GM12878 (cell line): ENCODE measurements at regions not wholly inside any gene's neighbourhood (a gene's known extent, or its start where the extent isn't known, plus 50 kb on each side); places are given as distances from the start of the nearest gene placed in this dataset.

Experiments used
- ATAC-seq: fragments of 200-7000 bp; cut with Tn5 transposase; 3 replicates; pipeline ENCODE4 v1.9.1; 2020; ENCODE audit warnings: mild to moderate bottlenecking, moderate library complexity
- BruUV-seq: library from RNA; stranded (reverse); fragments of 400-500 nt; replicated peaks from 2 replicates; lab custom pipeline; 2021; lab: Mats Ljungman, UMichigan
- CTCF ChIA-PET: fragments of 300-600 bp; sonication (Branson Sonifier 250); formaldehyde crosslinking; extraction: SDS; loops from one replicate; lab custom pipeline; 2021; ENCODE audit warnings: inconsistent platforms; lab: Yijun Ruan, JAX
- POLR2A ChIA-PET: fragments of 350-600 bp; formaldehyde crosslinking; extraction: SDS; loops from one replicate; lab custom pipeline; 2021; ENCODE audit warnings: inconsistent platforms; lab: Charles Lee
- RAD21 ChIA-PET: fragments of 300-600 bp; sonication (Branson Sonifier 250); formaldehyde crosslinking; loops from one replicate; lab custom pipeline; 2023; ENCODE audit warnings: antibody characterized with exemption; ENCODE audit not compliant: unreplicated experiment; lab: Charles Lee
- SMC1A ChIA-PET: fragments of 300-600 bp; sonication (Branson Sonifier 250); formaldehyde crosslinking; loops from one replicate; lab custom pipeline; 2023; ENCODE audit not compliant: unreplicated experiment, uncharacterized antibody; lab: Charles Lee
- DNase-seq: peaks from one replicate; pipeline ENCODE4 v3.0.0-alpha.2; 2011; ENCODE audit warnings: low read depth, low spot score
- FAIRE-seq: peaks from 3 replicates; lab custom pipeline; 2011; peaks lifted over from hg19 to GRCh38; lab: Jason Lieb, UNC
- H2AFZ ChIP-seq: 2 replicates; pipeline ENCODE4 v1.6.0; 2011; ENCODE audit warnings: low read depth, low read length, control low read depth; ENCODE audit not compliant: control insufficient read depth
- H3K27ac ChIP-seq: 2 replicates; pipeline ENCODE4 v1.5.1; 2011; ENCODE audit warnings: control low read depth; ENCODE audit not compliant: control insufficient read depth, insufficient read depth
- H3K27me3 ChIP-seq, 2 experiments: replicated peaks in 1 of 2; 2 replicates each; pipeline versions ENCODE4 v1.6.0 to v1.6.1; 2011; ENCODE audit warnings: low read length in 1 of 2; ENCODE audit not compliant: control insufficient read depth in 2 of 2, insufficient read depth in 2 of 2
- H3K36me3 ChIP-seq, 2 experiments: 2 replicates each; pipeline ENCODE4 v1.5.1; 2011; ENCODE audit warnings: low read length in 1 of 2; ENCODE audit not compliant: control insufficient read depth in 2 of 2, insufficient read depth in 2 of 2
- H3K4me1 ChIP-seq: 2 replicates; pipeline ENCODE4 v1.6.1; 2011; ENCODE audit warnings: mild to moderate bottlenecking, low read length, moderate library complexity, mixed read lengths; ENCODE audit not compliant: control insufficient read depth, insufficient read depth
- H3K4me2 ChIP-seq: 2 replicates; pipeline ENCODE4 v1.6.0; 2011; ENCODE audit warnings: control low read depth; ENCODE audit not compliant: control insufficient read depth, insufficient read depth
- H3K4me3 ChIP-seq: fragments of 200-600 bp; sonication (generic); 2 replicates; pipeline ENCODE4 v1.5.1; 2016
- H3K79me2 ChIP-seq: 2 replicates; pipeline ENCODE4 v1.6.0; 2011; ENCODE audit warnings: low read length; ENCODE audit not compliant: control insufficient read depth, insufficient read depth
- H3K9ac ChIP-seq: 2 replicates; pipeline ENCODE4 v1.8.0; 2011; ENCODE audit warnings: low read length, control low read depth, mixed read lengths; ENCODE audit not compliant: control insufficient read depth, insufficient read depth
- H3K9me3 ChIP-seq: replicated peaks from 3 replicates; pipeline ENCODE4 v1.5.1; 2011; ENCODE audit warnings: mild to moderate bottlenecking, low read length; ENCODE audit not compliant: control insufficient read depth, insufficient read depth
- H4K20me1 ChIP-seq: 2 replicates; pipeline ENCODE4 v1.6.0; 2011; ENCODE audit not compliant: control insufficient read depth, insufficient read depth
- BMI1 ChIP-seq: fragments of 450-650 bp; IDR thresholded peaks from 2 replicates; pipeline ENCODE4 v1.6.1; 2016; ENCODE audit warnings: mild to moderate bottlenecking, moderate library complexity, borderline replicate concordance
- EZH2 ChIP-seq: IDR thresholded peaks from 2 replicates; pipeline ENCODE4 v1.6.1; 2012; ENCODE audit warnings: low read depth, mild to moderate bottlenecking, control low read depth, inconsistent platforms, low read length, borderline replicate concordance; ENCODE audit not compliant: control insufficient read depth
- JUNB ChIP-seq: IDR thresholded peaks from 2 replicates; pipeline ENCODE4 v1.6.1; 2016; ENCODE audit warnings: antibody characterized with exemption, mild to moderate bottlenecking
- RAD51 ChIP-seq: fragments of 450-650 bp; IDR thresholded peaks from 2 replicates; pipeline ENCODE4 v1.6.1; 2016; ENCODE audit warnings: moderate library complexity, mild to moderate bottlenecking, inconsistent platforms
- SMAD5 ChIP-seq: IDR thresholded peaks from 2 replicates; pipeline ENCODE4 v1.6.1; 2016; ENCODE audit warnings: antibody characterized with exemption, low read depth
- STAT1 ChIP-seq: fragments of 450-650 bp; conservative IDR thresholded peaks from 2 replicates; pipeline ENCODE4 v1.6.1; 2014; ENCODE audit warnings: antibody characterized with exemption, mild to moderate bottlenecking
- ZNF24 ChIP-seq: fragments of 450-650 bp; IDR thresholded peaks from 2 replicates; pipeline ENCODE4 v1.6.1; 2017; ENCODE audit warnings: antibody characterized with exemption, mild to moderate bottlenecking
- WGBS: methylation state at CpG from one replicate; pipeline ENCODE4 v1.1.6; 2016; ENCODE audit warnings: low lambda C conversion rate; ENCODE audit not compliant: insufficient replicate concordance, insufficient coverage; ENCODE audit errors: missing lambda C conversion rate; 5-methylcytosine and 5-hydroxymethylcytosine counted together
- in situ Hi-C: fragments of 300-500 bp; cut with MboI; formaldehyde crosslinking; loops from 9 replicates; pipeline ENCODE4 v1.14.3; 2018; ENCODE audit warnings: mixed read lengths
- intact Hi-C: fragments of 100-400 bp; cut with micrococcal nuclease; formaldehyde crosslinking; loops from one replicate; pipeline ENCODE4 v1.14.2; 2022; ENCODE audit not compliant: unreplicated experiment
- TF ChIP-seq, protein P1 (sequence below): IDR thresholded peaks from 2 replicates; pipeline ENCODE4 v1.6.1; 2012; ENCODE audit warnings: low read depth, low read length, improper control_type of control experiment
- TF ChIP-seq, protein P2 (sequence below): fragments of 450-650 bp; IDR thresholded peaks from 2 replicates; pipeline ENCODE4 v1.6.1; 2017; ENCODE audit warnings: mild to moderate bottlenecking, low read depth, inconsistent platforms; ENCODE audit not compliant: poor library complexity, severe bottlenecking

DNA sequence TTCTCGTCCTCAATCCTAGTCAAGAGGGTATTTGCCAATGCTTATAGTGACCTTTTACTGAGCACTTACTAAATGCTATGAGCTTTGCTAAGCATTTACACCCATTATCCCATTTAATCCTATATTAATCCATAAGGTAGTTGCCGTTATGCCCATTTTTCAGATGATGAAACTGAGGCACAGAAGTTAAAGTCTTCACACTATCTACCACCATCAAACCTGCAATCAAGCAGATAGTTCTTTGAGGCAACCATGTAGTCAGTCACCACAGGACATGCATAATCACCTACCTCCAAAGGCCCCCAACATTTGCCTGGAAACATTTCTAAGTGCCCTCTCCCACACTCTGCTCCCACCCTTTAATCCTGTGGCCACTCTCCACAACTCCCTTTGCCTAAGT lies 149.6 kb downstream of the LY86 start:
- Histone ChIP-seq H3K9ac (no peak overlapping the region), H3K27ac (no peak overlapping the region), H3K36me3 (no peaks in the 10 kb centered on the region)
- RAD21 ChIA-PET: no interaction called here
- ATAC-seq: no peak
- TF ChIP-seq, protein P1, sequence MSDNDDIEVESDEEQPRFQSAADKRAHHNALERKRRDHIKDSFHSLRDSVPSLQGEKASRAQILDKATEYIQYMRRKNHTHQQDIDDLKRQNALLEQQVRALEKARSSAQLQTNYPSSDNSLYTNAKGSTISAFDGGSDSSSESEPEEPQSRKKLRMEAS: no peak
- no peak for TF ChIP-seq STAT1
- no peak for TF ChIP-seq ZNF24
- no peak for TF ChIP-seq JUNB
- TF ChIP-seq, all 136 proteins: peak for 0
- H3K27me3 ChIP-seq: peaks cover 2 to 10% of the 10 kb centered on the region in 2 experiments; a peak in 2 of 4 replicates
- no TSS peak for BruUV-seq
- no peak overlapping the region for H3K4me3 ChIP-seq
- WGBS: 20% methylated on average over 2 of the region's 2 CpGs
- no peaks in the 10 kb centered on the region for H3K4me1 ChIP-seq
- DNase-seq: no peak
- H3K79me2 ChIP-seq: no peaks in the 10 kb centered on the region
- in situ Hi-C loops: no loop called here
- ChIA-PET SMC1A (interaction anchor here (1.9 kb wide), 1 partner anchor 18 kb away, joined by 5 read pairs; no protein-coding TSS in a partner anchor), POLR2A (no interaction called here), CTCF (no interaction called here)
- H3K9me3 ChIP-seq: no peaks in the 10 kb centered on the region
- no peak overlapping the region for H3K4me2 ChIP-seq
- H2AFZ ChIP-seq: no peak overlapping the region
- FAIRE-seq: no peak
- intact Hi-C loops: no loop called here
- H4K20me1 ChIP-seq: no peaks in the 10 kb centered on the region

DNA sequence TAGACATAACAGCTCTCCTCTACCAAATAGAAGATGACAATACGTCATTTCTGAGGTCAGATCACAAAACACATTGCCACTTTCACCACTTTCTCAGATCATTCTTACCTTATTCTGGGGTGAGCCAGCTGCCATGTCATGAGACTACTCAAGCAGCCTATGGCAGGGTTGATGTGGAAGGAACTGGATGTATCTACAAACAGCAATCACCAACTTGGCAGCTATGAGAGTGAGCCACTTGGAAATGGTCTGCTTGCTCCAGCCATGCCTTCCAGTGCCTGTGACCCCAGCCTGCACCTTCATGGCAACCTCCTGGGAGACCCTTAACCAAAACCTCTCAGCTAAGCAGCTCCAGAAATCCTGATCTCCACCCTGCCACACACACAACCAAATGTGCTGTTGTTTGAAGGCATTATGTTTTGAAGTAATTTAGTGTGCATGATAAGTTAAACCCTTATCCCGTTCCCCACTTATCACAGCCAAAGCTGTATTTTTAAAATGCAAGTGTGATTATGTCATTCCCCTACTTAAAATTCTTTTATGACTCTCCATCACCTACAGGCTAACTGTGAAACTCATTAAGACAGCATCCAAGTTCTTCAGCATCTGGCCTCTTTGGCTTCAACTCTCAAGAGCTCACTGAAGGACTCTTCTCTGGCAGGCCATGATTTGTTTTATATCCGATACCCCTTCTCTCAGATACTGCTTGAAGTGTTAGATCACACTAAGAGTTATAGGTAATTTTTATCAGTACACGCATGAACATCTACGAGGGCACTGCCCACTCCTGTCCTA lies 150.6 kb downstream of the LY86 start:
- in situ Hi-C loops (no loop called here), intact Hi-C loops (no loop called here)
- H3K4me1 ChIP-seq: no peaks in the 10 kb centered on the region
- no peak for ATAC-seq
- no peak overlapping the region for H3K27ac ChIP-seq
- no peak for TF ChIP-seq RAD51
- no peak for TF ChIP-seq SMAD5
- TF ChIP-seq BMI1: no peak
- no peak for TF ChIP-seq EZH2
- TF ChIP-seq, protein P2, sequence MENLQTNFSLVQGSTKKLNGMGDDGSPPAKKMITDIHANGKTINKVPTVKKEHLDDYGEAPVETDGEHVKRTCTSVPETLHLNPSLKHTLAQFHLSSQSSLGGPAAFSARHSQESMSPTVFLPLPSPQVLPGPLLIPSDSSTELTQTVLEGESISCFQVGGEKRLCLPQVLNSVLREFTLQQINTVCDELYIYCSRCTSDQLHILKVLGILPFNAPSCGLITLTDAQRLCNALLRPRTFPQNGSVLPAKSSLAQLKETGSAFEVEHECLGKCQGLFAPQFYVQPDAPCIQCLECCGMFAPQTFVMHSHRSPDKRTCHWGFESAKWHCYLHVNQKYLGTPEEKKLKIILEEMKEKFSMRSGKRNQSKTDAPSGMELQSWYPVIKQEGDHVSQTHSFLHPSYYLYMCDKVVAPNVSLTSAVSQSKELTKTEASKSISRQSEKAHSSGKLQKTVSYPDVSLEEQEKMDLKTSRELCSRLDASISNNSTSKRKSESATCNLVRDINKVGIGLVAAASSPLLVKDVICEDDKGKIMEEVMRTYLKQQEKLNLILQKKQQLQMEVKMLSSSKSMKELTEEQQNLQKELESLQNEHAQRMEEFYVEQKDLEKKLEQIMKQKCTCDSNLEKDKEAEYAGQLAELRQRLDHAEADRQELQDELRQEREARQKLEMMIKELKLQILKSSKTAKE: no peak
- no peak overlapping the region for H2AFZ ChIP-seq
- no peak for DNase-seq
- H3K4me2 ChIP-seq: no peak overlapping the region
- peaks cover 2 to 10% of the 10 kb centered on the region in 2 experiments; a peak in 2 of 4 replicates for H3K27me3 ChIP-seq
- H3K9me3 ChIP-seq: no peaks in the 10 kb centered on the region
- CTCF ChIA-PET: interaction anchor here (0.9 to 1.6 kb wide), 3 partner anchors 43 to 505 kb away, joined by 3 to 4 read pairs (median 4); no protein-coding TSS in a partner anchor
- H4K20me1 ChIP-seq: no peaks in the 10 kb centered on the region
- POLR2A ChIA-PET: no interaction called here
- H3K79me2 ChIP-seq: no peaks in the 10 kb centered on the region
- H3K4me3 ChIP-seq: no peak overlapping the region
- no peak overlapping the region for H3K9ac ChIP-seq
- H3K36me3 ChIP-seq: no peaks in the 10 kb centered on the region
- WGBS: 26% methylated on average over 5 of the region's 5 CpGs
- no peak for FAIRE-seq
- SMC1A ChIA-PET: interaction anchor here (0.7 to 1.9 kb wide), 4 partner anchors 10 to 1165 kb away, joined by 3 to 5 read pairs (median 4); no protein-coding TSS in a partner anchor
- no TSS peak for BruUV-seq
- RAD21 ChIA-PET: no interaction called here
